OCI-LY1 (cell line): ENCODE measurements at regions not wholly inside any gene's neighbourhood (a gene's known extent, or its start where the extent isn't known, plus 50 kb on each side); places are given as distances from the start of the nearest gene placed in this dataset.
"Not testable (repeated sequence)": the region's sequence is repeated elsewhere in the genome, so short reads cannot be mapped to it uniquely, and the experiment has no call there.

ENCODE experiments used
- H2AFZ ChIP-seq: fragments of 200-600 bp; sonication (generic), shearing (Covaris generic); 2 replicates; pipeline ENCODE4 v1.6.0; 2014; ENCODE audit warnings: antibody characterized with exemption, mild to moderate bottlenecking, low read length
- H3F3A ChIP-seq: fragments of 200-600 bp; sonication (generic), shearing (Covaris generic); 2 replicates; pipeline ENCODE4 v1.6.0; 2014; ENCODE audit warnings: mild to moderate bottlenecking, antibody characterized with exemption, low read length, moderate library complexity; ENCODE audit not compliant: insufficient read depth
- H3K27ac ChIP-seq: fragments of 200-600 bp; sonication (generic); 2 replicates; pipeline ENCODE4 v1.5.1; 2014; ENCODE audit warnings: low read length, mixed run types, mild to moderate bottlenecking, low read depth; ENCODE audit not compliant: poor library complexity, severe bottlenecking
- H3K27me3 ChIP-seq: fragments of 200-600 bp; sonication (generic); 2 replicates; pipeline ENCODE4 v1.6.0; 2014; ENCODE audit warnings: antibody characterized with exemption, mild to moderate bottlenecking, low read length, moderate library complexity; ENCODE audit not compliant: insufficient read depth
- H3K36me3 ChIP-seq: fragments of 200-600 bp; sonication (generic); 2 replicates; pipeline ENCODE4 v1.6.1; 2014; ENCODE audit warnings: mild to moderate bottlenecking, antibody characterized with exemption, low read length, moderate library complexity, mixed read lengths; ENCODE audit not compliant: insufficient read depth
- H3K4me1 ChIP-seq: fragments of 200-600 bp; sonication (generic); 2 replicates; pipeline ENCODE4 v1.5.1; 2014; ENCODE audit warnings: mild to moderate bottlenecking, low read length, moderate library complexity; ENCODE audit not compliant: insufficient read depth, severe bottlenecking
- H3K4me2 ChIP-seq: fragments of 200-600 bp; sonication (generic), shearing (Covaris generic); 2 replicates; pipeline ENCODE4 v1.6.1; 2014; ENCODE audit warnings: low read length
- H3K4me3 ChIP-seq: fragments of 200-600 bp; sonication (generic); 2 replicates; pipeline ENCODE4 v1.5.1; 2014; ENCODE audit warnings: low read length, low read depth, mild to moderate bottlenecking, mixed read lengths; ENCODE audit not compliant: poor library complexity, severe bottlenecking
- H3K79me2 ChIP-seq: fragments of 200-600 bp; shearing (Covaris generic); 2 replicates; pipeline ENCODE4 v1.6.1; 2016; ENCODE audit warnings: mixed run types, low read length, mixed read lengths; ENCODE audit not compliant: insufficient read depth
- H3K9ac ChIP-seq: fragments of 200-600 bp; sonication (generic), shearing (Covaris generic); 2 replicates; pipeline ENCODE4 v1.6.1; 2014; ENCODE audit warnings: mild to moderate bottlenecking, low read length, mixed read lengths
- H3K9me2 ChIP-seq: fragments of 200-600 bp; sonication (generic), shearing (Covaris generic); 2 replicates; pipeline ENCODE4 v1.6.1; 2014; ENCODE audit warnings: low read depth, mild to moderate bottlenecking, low read length, mixed read lengths
- H3K9me3 ChIP-seq: fragments of 200-600 bp; shearing (Covaris generic); 2 replicates; pipeline ENCODE4 v1.6.1; 2014; ENCODE audit warnings: low read length, mixed read lengths
- H4K20me1 ChIP-seq: fragments of 200-600 bp; sonication (generic), shearing (Covaris generic); 2 replicates; pipeline ENCODE4 v1.6.0; 2016; ENCODE audit warnings: mild to moderate bottlenecking, low read length; ENCODE audit not compliant: insufficient read depth
- CTCF ChIP-seq: fragments of 200-600 bp; sonication (generic), shearing (Covaris generic); IDR thresholded peaks from 2 replicates; pipeline ENCODE4 v1.5.1; 2017; ENCODE audit warnings: mild to moderate bottlenecking, antibody characterized with exemption, low read length, moderate library complexity, mixed read lengths
- EZH2 ChIP-seq: fragments of 200-600 bp; sonication (generic), shearing (Covaris generic); IDR thresholded peaks from 2 replicates; pipeline ENCODE4 v1.8.0; 2017; ENCODE audit warnings: borderline replicate concordance, mixed run types, mild to moderate bottlenecking, antibody characterized with exemption, low read length, moderate library complexity, mixed read lengths

GRCh38 chr4:134915355-134915754 lies 713.8 kb upstream of the PABPC4L start:
- Histone ChIP-seq H3K9ac (no peak overlapping the region), H3K27ac (no peak overlapping the region), H3K36me3 (no peaks in the 10 kb centered on the region), H3K27me3 (no peaks in the 10 kb centered on the region), H3K4me2 (no peak overlapping the region), H3K9me2 (no peaks in the 10 kb centered on the region), H4K20me1 (no peaks in the 10 kb centered on the region), H3F3A (no peaks in the 10 kb centered on the region), H3K9me3 (no peaks in the 10 kb centered on the region), H2AFZ (no peak overlapping the region), H3K79me2 (no peaks in the 10 kb centered on the region), H3K4me1 (no peaks in the 10 kb centered on the region), H3K4me3 (no peak overlapping the region)
- no peak for TF ChIP-seq EZH2
- TF ChIP-seq CTCF = no peak

- H3K27ac ChIP-seq, H3F3A ChIP-seq, H4K20me1 ChIP-seq, H3K4me3 ChIP-seq, H3K9me2 ChIP-seq, H3K27me3 ChIP-seq, H3K79me2 ChIP-seq, H3K4me2 ChIP-seq, H3K36me3 ChIP-seq, H3K4me1 ChIP-seq, H3K9me3 ChIP-seq, H3K9ac ChIP-seq, H2AFZ ChIP-seq: not testable (repeated sequence)
Measured at GRCh38 chr4:134914250-134914649, 712.7 kb upstream of the PABPC4L start.

- H3K9me2 ChIP-seq = no peaks in the 10 kb centered on the region
- H3F3A ChIP-seq = no peaks in the 10 kb centered on the region
- H3K9ac ChIP-seq = no peak overlapping the region
Measured at GRCh38 chr4:134911941-134912340, 710.4 kb upstream of the PABPC4L start.

More at GRCh38 chr4:134911941-134912340, 710.4 kb upstream of the PABPC4L start:
- H4K20me1 ChIP-seq = no peaks in the 10 kb centered on the region
- H3K4me2 ChIP-seq = no peak overlapping the region
- no peaks in the 10 kb centered on the region for H3K27me3 ChIP-seq
- H3K9me3 ChIP-seq = no peaks in the 10 kb centered on the region
- no peak for TF ChIP-seq EZH2
- no peak for TF ChIP-seq CTCF
- no peak overlapping the region for H2AFZ ChIP-seq
- H3K79me2 ChIP-seq = no peaks in the 10 kb centered on the region
- no peak overlapping the region for H3K4me3 ChIP-seq
- H3K4me1 ChIP-seq = no peaks in the 10 kb centered on the region
- H3K27ac ChIP-seq = no peak overlapping the region
- no peaks in the 10 kb centered on the region for H3K36me3 ChIP-seq
